Tibial nerve (tissue), 4 donors: ENCODE measurements at regions not wholly inside any gene's neighbourhood (a gene's known extent, or its start where the extent isn't known, plus 50 kb on each side); places are given as distances from the start of the nearest gene placed in this dataset.

Experiments
- DNase-seq, 2 donors: peaks; one replicate each; pipeline ENCODE4 v3.0.0-alpha.2; 2019; ENCODE audit warnings: low spot score in 2 of 2
- H3K27ac ChIP-seq, 4 donors: fragments of 200-600 bp; sonication (generic) in 3 of 4; one replicate each; pipeline ENCODE4 v1.5.1; 2017 to 2019; ENCODE audit warnings: mild to moderate bottlenecking in 1 of 4
- H3K27me3 ChIP-seq, 2 donors: fragments of 200-600 bp; sonication (generic) in 1 of 2; one replicate each; pipeline versions ENCODE4 v1.5.1 to v1.6.0; 2017 to 2019
- H3K36me3 ChIP-seq, 3 donors: fragments of 200-600 bp; sonication (generic); one replicate each; pipeline ENCODE4 v1.5.1; 2018 to 2019
- H3K4me1 ChIP-seq, 4 donors: fragments of 200-600 bp; sonication (generic) in 3 of 4; one replicate each; pipeline ENCODE4 v1.5.1; 2017 to 2019
- H3K4me3 ChIP-seq, 4 donors: fragments of 200-600 bp; sonication (generic) in 3 of 4; one replicate each; pipeline ENCODE4 v1.5.1; 2017 to 2019; ENCODE audit warnings: mild to moderate bottlenecking in 1 of 4, moderate library complexity in 1 of 4
- H3K9me3 ChIP-seq, 4 donors: fragments of 200-600 bp; sonication (generic) in 3 of 4; one replicate each; pipeline ENCODE4 v1.5.1; 2017 to 2019
- CTCF ChIP-seq, 5 experiments: fragments of 200-600 bp in 3 of 5; fragments of 450-650 bp in 2 of 5; sonication (generic) in 3 of 5; IDR thresholded peaks; one replicate each; pipeline ENCODE4 v1.5.1; 2016 to 2019; ENCODE audit warnings: antibody characterized with exemption in 5 of 5, mild to moderate bottlenecking in 3 of 5, moderate library complexity in 2 of 5
- EP300 ChIP-seq, 2 donors: sonication (generic); formaldehyde crosslinking; IDR thresholded peaks; one replicate each; pipeline ENCODE4 v1.6.1; 2017; ENCODE audit warnings: antibody characterized with exemption in 2 of 2, mild to moderate bottlenecking in 1 of 2
- POLR2A ChIP-seq, 2 donors: fragments of 450-650 bp; IDR thresholded peaks; one replicate each; pipeline ENCODE4 v1.6.1; 2017; ENCODE audit warnings: antibody characterized with exemption in 2 of 2, mild to moderate bottlenecking in 2 of 2, moderate library complexity in 2 of 2
- WGBS, 2 donors: methylation state at CpG; one replicate each; pipeline ENCODE4 v1.1.5; 2018; 5-methylcytosine and 5-hydroxymethylcytosine counted together

DNA sequence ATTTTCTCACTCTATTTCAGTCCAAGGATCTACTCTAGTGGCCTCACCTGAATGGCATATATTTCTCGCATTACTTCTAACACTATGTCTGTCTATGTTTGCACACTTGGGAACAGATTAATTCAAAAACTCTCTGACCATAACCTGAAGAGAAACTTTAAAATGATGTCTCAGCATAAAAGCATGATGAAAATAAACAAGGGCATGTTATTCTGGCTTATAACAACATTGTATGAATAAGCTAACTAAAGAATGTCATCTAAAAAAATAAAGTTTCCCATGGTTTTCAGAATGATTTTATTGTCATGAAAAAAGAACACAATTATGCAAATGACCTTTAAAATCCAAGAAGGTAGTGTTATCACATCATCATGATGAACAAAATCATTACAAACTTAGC lies 85.5 kb upstream of the ROBO2 start:
- Histone ChIP-seq H3K9me3 (no peaks in the 10 kb centered on the region), H3K36me3 (no peaks in the 10 kb centered on the region), H3K4me3 (no peak overlapping the region), H3K27me3 (no peaks in the 10 kb centered on the region), H3K4me1 (no peaks in the 10 kb centered on the region), H3K27ac (no peak overlapping the region)
- WGBS, 2 donors, result 67 to 69% methylated on average over 1 of the region's 1 CpG
- TF ChIP-seq EP300 (IDR thresholded peaks at IDR 0.05) (no peak), CTCF (IDR thresholded peaks at IDR 0.05) (no peak), POLR2A (IDR thresholded peaks at IDR 0.05) (no peak)
- DNase-seq, result no peak

GRCh38 chr3:76958274-76958673 lies 81.6 kb upstream of the ROBO2 start:
- DNase-seq, result no peak
- no peak overlapping the region for H3K27ac ChIP-seq
- no peaks in the 10 kb centered on the region for H3K36me3 ChIP-seq
- H3K27me3 ChIP-seq, result no peaks in the 10 kb centered on the region
- H3K9me3 ChIP-seq, result peaks cover 0 to 4% (median 0%) of the 10 kb centered on the region in 4 donors
- H3K4me3 ChIP-seq, result no peak overlapping the region
- TF ChIP-seq EP300 (IDR thresholded peaks at IDR 0.05) (no peak), POLR2A (IDR thresholded peaks at IDR 0.05) (no peak), CTCF (IDR thresholded peaks at IDR 0.05) (no peak)
- H3K4me1 ChIP-seq, result no peaks in the 10 kb centered on the region

- no peak overlapping the region for H3K4me3 ChIP-seq
- H3K27me3 ChIP-seq, result no peaks in the 10 kb centered on the region
- H3K36me3 ChIP-seq, result no peaks in the 10 kb centered on the region
- H3K9me3 ChIP-seq, result peaks cover 0 to 4% (median 0%) of the 10 kb centered on the region in 4 donors
- TF ChIP-seq POLR2A (IDR thresholded peaks at IDR 0.05), result no peak
- TF ChIP-seq EP300 (IDR thresholded peaks at IDR 0.05), result no peak
- TF ChIP-seq CTCF (IDR thresholded peaks at IDR 0.05), result no peak
- 76 to 81% methylated on average over 1 of the region's 1 CpG for WGBS, 2 donors
- DNase-seq, result no peak
- no peaks in the 10 kb centered on the region for H3K4me1 ChIP-seq
- H3K27ac ChIP-seq, result no peak overlapping the region
Measured at GRCh38 chr3:76958861-76959260, 81.0 kb upstream of the ROBO2 start.

DNA sequence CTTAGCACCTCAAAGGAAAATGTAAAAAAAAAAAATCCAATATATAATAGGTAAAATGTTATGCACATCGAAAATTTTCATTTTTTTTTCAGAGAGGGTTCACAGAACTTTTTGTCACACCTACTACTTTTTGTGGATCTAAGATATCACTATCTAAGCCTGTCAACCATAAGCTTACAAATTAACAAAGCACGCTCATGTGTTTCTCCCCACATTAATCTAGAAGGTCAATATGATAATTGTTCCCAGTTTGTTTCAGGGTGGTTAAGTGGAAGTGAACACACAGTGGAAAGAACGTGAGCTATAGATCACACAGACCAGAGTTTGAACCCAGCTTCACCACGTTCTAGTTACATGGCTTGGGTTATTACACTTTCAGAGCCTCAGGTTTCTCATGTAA lies 78.6 kb upstream of the ROBO2 start:
- no peaks in the 10 kb centered on the region for H3K4me1 ChIP-seq
- no peak for DNase-seq
- WGBS, 2 donors, result 86 to 90% methylated on average over 4 of the region's 4 CpGs
- peaks cover 0 to 4% (median 0%) of the 10 kb centered on the region in 4 donors for H3K9me3 ChIP-seq
- no peaks in the 10 kb centered on the region for H3K36me3 ChIP-seq
- H3K27ac ChIP-seq, result no peak overlapping the region
- H3K27me3 ChIP-seq, result no peaks in the 10 kb centered on the region
- TF ChIP-seq CTCF (IDR thresholded peaks at IDR 0.05) (no peak), EP300 (IDR thresholded peaks at IDR 0.05) (no peak)
- no peak overlapping the region for H3K4me3 ChIP-seq

- no peak for DNase-seq
- no peak for TF ChIP-seq POLR2A (IDR thresholded peaks at IDR 0.05)
- no peak for TF ChIP-seq EP300 (IDR thresholded peaks at IDR 0.05)
- no peak for TF ChIP-seq CTCF (IDR thresholded peaks at IDR 0.05)
- no peaks in the 10 kb centered on the region for H3K27me3 ChIP-seq
- no peak overlapping the region for H3K27ac ChIP-seq
- H3K4me1 ChIP-seq, result no peaks in the 10 kb centered on the region
- WGBS, 2 donors, result 86 to 90% methylated on average over 4 of the region's 4 CpGs
- H3K4me3 ChIP-seq, result no peak overlapping the region
- H3K36me3 ChIP-seq, result no peaks in the 10 kb centered on the region
- H3K9me3 ChIP-seq, result peaks cover 0 to 4% (median 0%) of the 10 kb centered on the region in 4 donors
Measured at GRCh38 chr3:76965122-76965725, 74.7 kb upstream of the ROBO2 start.
